ACC112 (cell line): ENCODE measurements at regions not wholly inside any gene's neighbourhood (a gene's known extent, or its start where the extent isn't known, plus 50 kb on each side); places are given as distances from the start of the nearest gene placed in this dataset.

Experiments
- H2AFZ ChIP-seq: fragments of 200-600 bp; sonication (generic); one replicate; pipeline ENCODE4 v1.6.0; 2017; ENCODE audit warnings: antibody characterized with exemption, low read length; ENCODE audit not compliant: unreplicated experiment
- H3K27ac ChIP-seq: fragments of 200-600 bp; sonication (generic); 2 replicates; pipeline ENCODE4 v1.5.1; 2014; ENCODE audit warnings: low read depth, mild to moderate bottlenecking, antibody characterized with exemption, low read length, moderate library complexity
- H3K27me3 ChIP-seq: fragments of 200-600 bp; sonication (generic); 2 replicates; pipeline ENCODE4 v1.6.1; 2014; ENCODE audit warnings: mild to moderate bottlenecking, antibody characterized with exemption, low read length, moderate library complexity, mixed read lengths; ENCODE audit not compliant: insufficient read depth
- H3K36me3 ChIP-seq: fragments of 200-600 bp; sonication (generic); 2 replicates; pipeline ENCODE4 v1.6.1; 2016; ENCODE audit warnings: mild to moderate bottlenecking, antibody characterized with exemption, low read length, moderate library complexity, mixed read lengths; ENCODE audit not compliant: insufficient read depth
- H3K4me1 ChIP-seq: fragments of 200-600 bp; sonication (generic); one replicate; pipeline ENCODE4 v1.6.1; 2016; ENCODE audit warnings: low read length, mixed read lengths; ENCODE audit not compliant: insufficient read depth, unreplicated experiment, control insufficient read depth
- H3K4me3 ChIP-seq: fragments of 200-600 bp; sonication (generic); 2 replicates; pipeline ENCODE4 v1.5.1; 2014; ENCODE audit warnings: mild to moderate bottlenecking, low read depth, low read length
- H3K79me2 ChIP-seq: fragments of 200-600 bp; sonication (generic); one replicate; pipeline ENCODE4 v1.6.0; 2016; ENCODE audit warnings: low read length; ENCODE audit not compliant: control insufficient read depth, unreplicated experiment, insufficient read depth

DNA sequence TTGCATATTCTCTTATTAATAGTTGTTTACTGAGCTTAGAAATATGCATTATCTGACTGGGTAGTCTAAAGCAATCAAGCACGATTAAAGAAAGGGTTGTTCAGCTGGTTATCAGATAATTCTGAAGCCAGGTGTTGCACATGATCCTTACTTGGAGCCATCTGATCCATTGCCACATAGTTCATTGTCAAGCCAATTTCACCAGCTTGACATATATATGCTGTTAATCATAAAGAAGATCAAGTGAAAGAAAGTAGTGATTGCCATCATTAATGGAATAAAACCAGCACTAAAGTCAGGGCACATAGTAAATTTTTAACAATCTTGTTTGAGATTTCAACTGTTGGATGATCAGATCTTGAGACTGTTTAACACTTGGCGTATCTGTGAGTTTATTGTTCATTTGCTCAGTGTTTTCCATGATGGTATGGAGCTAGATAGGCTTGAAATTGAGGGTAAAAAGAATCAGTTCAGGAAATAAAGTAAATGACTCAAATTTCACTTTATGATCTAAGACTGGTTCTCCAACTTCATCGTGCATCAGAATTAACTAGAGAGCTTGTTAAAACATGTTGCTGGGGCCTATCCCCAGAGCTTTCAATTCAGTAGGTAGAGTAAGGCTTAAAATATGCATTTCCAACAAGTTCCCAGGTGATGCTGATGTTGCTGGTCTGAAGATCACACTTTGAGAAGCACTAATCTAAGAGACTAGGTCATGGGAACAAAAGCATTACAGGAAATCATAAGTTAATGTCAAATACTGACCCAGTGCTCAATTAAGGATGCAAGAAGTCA, 539.6 kb downstream of the SATB2 start:
- Histone ChIP-seq H3K27me3 (no peaks in the 10 kb centered on the region; the same call in 1 of the 2 replicates), H3K4me1 (no peaks in the 10 kb centered on the region), H3K79me2 (no peaks in the 10 kb centered on the region), H2AFZ (no peak overlapping the region), H3K36me3 (no peaks in the 10 kb centered on the region), H3K27ac (no peak overlapping the region), H3K4me3 (no peak overlapping the region)

DNA sequence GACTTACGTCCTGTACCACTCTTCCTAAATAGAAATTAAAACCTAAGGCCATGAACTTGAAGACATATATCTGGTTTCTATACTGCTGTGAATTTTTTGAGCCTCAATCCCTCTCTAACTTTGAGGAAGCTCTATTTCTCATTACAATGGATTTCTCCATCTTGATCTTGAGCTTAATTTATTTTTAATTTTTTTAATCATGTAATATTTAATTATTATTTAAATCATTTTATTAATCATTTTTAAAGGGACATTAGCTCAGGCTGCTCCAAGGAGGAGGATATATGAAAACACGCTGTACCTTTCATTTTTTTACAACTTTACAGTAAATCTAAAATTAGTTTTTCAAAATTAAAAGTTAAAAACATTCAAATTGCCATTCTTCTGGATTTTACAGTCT, 540.5 kb downstream of the SATB2 start:
- H3K4me3 ChIP-seq, result no peak overlapping the region
- no peaks in the 10 kb centered on the region for H3K4me1 ChIP-seq
- H3K79me2 ChIP-seq, result no peaks in the 10 kb centered on the region
- H3K36me3 ChIP-seq, result no peaks in the 10 kb centered on the region
- H3K27ac ChIP-seq, result no peak overlapping the region
- H3K27me3 ChIP-seq, result no peaks in the 10 kb centered on the region; the same call in 1 of the 2 replicates
- no peak overlapping the region for H2AFZ ChIP-seq

DNA sequence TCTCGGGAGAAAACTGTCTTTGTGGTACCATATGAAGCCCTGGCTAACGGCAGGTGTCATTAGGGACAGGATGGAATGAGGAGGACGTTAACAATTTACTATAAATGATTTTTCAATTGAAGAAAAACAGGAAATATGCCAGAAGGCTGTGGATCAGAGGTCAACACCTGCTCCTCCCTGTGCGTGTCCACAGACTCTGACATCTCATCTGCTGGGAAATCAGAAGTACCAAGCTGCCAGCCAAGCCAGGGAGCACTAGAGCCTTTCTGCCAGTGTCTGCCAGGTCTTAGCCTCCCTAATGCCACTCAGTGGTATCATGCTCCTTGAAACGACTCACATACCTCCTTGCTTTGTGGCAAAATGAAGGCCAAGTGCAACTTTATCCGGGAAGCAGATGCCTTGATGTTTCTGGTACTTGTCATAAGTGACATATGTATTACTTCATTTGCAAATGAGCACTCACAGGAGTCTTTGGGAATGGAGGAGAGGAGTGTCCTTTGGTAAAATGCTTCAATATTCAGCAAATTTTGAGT, 541.1 kb downstream of the SATB2 start:
- Histone ChIP-seq H3K4me3 (no peak overlapping the region), H3K4me1 (no peaks in the 10 kb centered on the region), H3K36me3 (no peaks in the 10 kb centered on the region), H3K27ac (no peak overlapping the region), H3K79me2 (no peaks in the 10 kb centered on the region), H3K27me3 (no peaks in the 10 kb centered on the region; the same call in 1 of the 2 replicates), H2AFZ (no peak overlapping the region)

DNA sequence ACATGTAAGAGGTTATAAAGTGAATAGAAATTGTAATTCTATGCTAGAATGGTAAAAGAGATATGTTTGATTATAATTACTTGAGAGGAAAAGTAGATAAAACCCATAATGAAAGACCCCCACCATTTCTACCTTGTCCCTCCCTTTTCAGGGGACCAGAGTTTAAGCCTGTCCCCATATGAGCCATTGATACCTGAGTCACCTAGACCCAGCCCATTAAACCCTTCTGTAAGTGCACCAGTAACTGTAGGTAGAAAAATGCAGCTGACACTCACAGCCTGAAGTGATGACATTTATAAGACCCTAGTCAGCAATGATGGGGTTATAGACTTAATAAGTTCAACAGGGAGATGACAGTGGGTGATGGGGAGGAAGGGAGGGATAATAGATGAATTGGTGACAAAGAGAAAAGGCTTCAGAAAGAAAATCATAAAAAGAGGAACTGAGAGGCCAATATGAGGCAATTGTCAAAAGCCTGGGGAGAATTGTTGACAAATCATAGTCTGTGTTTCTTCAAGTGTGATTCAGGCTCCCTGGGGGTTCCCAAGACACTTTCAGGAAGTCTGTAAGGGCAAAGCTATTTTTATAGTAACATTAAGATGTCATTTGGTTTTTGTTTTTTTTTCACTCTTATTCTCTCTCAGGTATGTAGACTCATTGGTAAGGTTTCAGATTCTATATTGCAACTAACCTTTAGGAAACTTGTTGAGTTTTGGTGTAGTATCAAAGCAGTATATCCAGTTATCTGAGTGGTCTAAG, 544.2 kb downstream of the SATB2 start:
- Histone ChIP-seq H3K27ac (no peak overlapping the region), H3K4me1 (no peaks in the 10 kb centered on the region), H3K4me3 (no peak overlapping the region), H2AFZ (no peak overlapping the region), H3K27me3 (no peaks in the 10 kb centered on the region; the same call in 1 of the 2 replicates), H3K36me3 (no peaks in the 10 kb centered on the region), H3K79me2 (no peaks in the 10 kb centered on the region)

DNA sequence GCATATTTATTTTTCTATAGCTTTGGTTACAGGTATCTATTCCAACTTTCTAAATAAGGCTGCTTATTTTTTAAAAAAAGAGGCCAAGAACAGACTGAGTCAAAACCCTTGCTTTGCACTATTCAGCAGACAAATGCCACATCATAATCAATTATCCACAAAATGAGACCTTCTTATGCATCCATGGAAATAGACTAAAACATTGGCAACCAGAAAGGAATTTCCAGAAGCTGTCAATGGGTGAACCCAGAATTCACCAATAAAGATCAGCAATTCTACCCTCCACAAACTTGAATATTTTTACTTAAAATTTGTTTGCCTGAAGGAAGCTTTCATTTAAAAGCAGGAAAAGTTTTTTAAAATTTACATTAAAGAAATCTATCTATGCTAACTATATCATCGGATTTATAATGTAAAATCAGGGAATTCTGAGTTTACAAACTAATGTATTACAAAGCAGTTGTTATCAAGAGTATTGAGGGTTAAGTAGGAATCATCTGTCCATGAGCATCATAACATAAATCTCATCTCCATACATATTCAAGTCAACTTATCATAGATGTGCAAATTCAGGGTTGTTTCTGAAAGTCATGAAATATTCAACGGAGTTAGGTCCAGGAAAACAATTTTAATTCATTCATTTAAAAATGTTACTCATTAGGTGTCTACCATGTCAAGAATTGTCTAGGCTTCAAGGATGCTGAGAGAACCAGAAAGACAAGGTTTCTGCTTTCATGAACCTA, 548.0 kb downstream of the SATB2 start:
- Histone ChIP-seq H3K36me3 (no peaks in the 10 kb centered on the region), H3K4me1 (no peaks in the 10 kb centered on the region), H3K27ac (no peak overlapping the region), H2AFZ (no peak overlapping the region), H3K79me2 (no peaks in the 10 kb centered on the region), H3K4me3 (no peak overlapping the region), H3K27me3 (no peaks in the 10 kb centered on the region)

DNA sequence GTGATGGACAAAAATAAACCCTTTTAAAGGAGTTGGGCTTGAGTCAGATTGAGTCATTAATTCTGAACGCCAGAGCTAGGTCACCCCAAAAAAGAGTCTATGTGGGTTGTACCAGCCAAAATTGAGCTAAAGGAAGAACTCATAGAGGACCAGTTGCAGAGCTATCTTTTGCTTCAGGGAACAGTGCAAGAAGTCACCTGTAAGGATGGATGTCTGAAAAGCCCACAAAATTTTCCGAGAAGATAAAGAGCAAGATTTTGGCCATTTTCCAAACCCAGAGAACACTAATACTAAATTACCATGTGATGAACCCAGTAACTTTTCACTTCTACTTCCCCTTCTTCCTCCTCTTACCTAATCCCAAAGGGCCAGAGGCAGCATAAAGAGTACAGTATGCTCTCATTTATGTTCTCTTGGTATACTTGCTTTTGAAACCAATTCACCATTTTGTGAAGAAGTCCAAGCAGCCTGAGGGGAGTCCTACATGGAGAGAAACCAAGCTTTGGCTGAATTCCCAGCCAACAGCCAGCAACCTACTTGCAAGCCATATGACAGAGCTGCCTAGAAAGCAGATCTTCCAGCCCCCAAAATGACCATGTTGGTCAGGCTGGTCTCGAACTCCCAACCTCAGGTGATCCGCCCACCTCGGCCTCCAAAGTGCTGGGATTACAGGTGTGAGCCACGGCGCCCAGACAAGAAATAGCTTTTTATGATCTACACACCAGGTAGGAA, 551.7 kb downstream of the SATB2 start:
- no peak overlapping the region for H3K27ac ChIP-seq
- H2AFZ ChIP-seq, result no peak overlapping the region

DNA sequence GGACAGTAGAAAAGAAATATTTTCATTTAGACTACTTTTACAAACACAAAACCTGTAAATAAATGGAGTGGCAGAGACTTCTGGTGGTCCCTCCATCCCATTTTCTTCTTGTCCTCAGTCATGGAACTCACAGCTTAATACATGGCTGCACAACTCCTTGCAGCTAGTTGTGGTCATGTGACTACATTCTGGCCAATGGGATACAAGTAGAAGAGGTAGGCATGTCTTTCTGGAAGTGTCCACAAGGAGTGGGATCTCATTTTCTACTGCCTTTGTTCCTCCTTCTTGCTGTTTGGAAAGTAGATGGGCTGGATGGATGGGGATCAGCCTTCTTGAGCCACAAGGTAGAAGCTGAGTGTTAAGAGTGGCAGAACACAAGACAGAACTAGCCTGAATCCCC, 555.8 kb downstream of the SATB2 start:
- no peaks in the 10 kb centered on the region for H3K4me1 ChIP-seq
- H3K27ac ChIP-seq, result no peak overlapping the region
- no peaks in the 10 kb centered on the region for H3K36me3 ChIP-seq
- no peak overlapping the region for H3K4me3 ChIP-seq
- H2AFZ ChIP-seq, result no peak overlapping the region
- no peaks in the 10 kb centered on the region for H3K27me3 ChIP-seq
- no peaks in the 10 kb centered on the region for H3K79me2 ChIP-seq

More for the DNA sequence above, 551.7 kb downstream of the SATB2 start:
- no peaks in the 10 kb centered on the region for H3K4me1 ChIP-seq
- no peaks in the 10 kb centered on the region for H3K36me3 ChIP-seq
- H3K4me3 ChIP-seq, result no peak overlapping the region
- H3K79me2 ChIP-seq, result no peaks in the 10 kb centered on the region
- no peaks in the 10 kb centered on the region for H3K27me3 ChIP-seq

DNA sequence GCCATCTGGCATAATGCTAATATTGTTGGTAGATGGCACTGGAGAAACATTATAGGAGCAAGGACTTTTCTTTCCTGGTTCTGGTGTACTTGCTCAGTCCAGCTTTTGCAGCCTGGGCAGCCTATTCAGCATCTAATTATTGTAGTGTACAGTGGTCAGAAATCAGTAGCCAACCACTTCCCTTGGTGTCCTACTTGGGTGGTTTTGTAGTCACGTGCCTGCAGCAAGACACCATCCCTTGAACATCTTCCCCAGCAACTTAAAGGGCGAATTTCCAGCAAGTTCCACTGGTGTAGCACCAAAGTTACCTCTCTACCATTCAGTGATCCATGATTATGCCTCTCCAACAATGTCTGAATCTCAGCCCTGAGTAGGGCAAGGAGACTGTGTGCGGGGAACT, 557.6 kb downstream of the SATB2 start:
- Histone ChIP-seq H2AFZ (no peak overlapping the region), H3K27ac (no peak overlapping the region), H3K4me3 (no peak overlapping the region), H3K79me2 (no peaks in the 10 kb centered on the region), H3K4me1 (no peaks in the 10 kb centered on the region), H3K27me3 (no peaks in the 10 kb centered on the region), H3K36me3 (no peaks in the 10 kb centered on the region)

DNA sequence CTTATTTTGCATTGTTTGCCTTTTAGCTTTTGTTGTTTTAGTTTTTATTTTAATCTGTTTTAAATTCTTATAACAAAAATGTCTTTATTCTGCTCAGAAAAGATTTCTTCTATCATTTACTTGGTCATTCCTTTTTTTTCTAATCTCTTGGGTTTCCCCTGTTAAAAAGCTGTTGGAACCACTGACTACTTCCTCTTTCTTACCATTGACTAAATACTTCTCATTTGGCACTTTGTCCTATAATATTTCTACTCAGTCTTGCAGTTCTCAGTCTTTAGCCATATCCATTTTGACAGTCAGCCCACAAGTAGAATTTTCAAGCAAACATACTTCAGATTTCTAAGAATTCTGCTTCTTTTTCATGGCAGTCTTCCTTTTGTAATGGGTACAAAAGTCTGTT, 567.2 kb downstream of the SATB2 start:
- Histone ChIP-seq H3K4me3 (no peak overlapping the region), H3K79me2 (no peaks in the 10 kb centered on the region), H3K4me1 (no peaks in the 10 kb centered on the region), H3K27ac (no peak overlapping the region), H3K36me3 (no peaks in the 10 kb centered on the region), H3K27me3 (no peaks in the 10 kb centered on the region), H2AFZ (no peak overlapping the region)

DNA sequence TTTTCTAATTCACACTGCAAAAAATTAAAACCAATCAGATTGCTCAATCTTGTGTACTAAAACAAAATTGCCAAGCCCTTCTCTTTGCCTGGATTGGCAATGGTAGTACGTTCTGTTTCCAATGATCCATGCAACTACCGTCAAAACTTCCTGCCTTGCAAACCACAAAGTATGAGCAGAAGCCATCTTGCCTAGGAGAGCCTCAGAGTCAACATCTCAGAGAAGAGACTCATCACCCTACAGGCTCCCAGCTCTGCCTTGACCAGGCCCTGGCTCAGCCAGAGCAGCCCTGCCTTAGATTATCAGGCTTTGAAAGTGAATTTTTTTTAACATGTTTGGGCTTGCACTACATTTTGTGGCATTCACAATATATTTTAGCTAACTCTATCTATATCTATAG, 574.1 kb downstream of the SATB2 start:
- Histone ChIP-seq H3K4me1 (no peaks in the 10 kb centered on the region), H3K36me3 (no peaks in the 10 kb centered on the region), H3K79me2 (no peaks in the 10 kb centered on the region), H3K27me3 (no peaks in the 10 kb centered on the region), H2AFZ (no peak overlapping the region), H3K27ac (no peak overlapping the region), H3K4me3 (no peak overlapping the region)
